ENCODE measurements at regions not wholly inside any gene's neighbourhood (a gene's known extent, or its start where the extent isn't known, plus 50 kb on each side); places are given as distances from the start of the nearest gene placed in this dataset.

DNA sequence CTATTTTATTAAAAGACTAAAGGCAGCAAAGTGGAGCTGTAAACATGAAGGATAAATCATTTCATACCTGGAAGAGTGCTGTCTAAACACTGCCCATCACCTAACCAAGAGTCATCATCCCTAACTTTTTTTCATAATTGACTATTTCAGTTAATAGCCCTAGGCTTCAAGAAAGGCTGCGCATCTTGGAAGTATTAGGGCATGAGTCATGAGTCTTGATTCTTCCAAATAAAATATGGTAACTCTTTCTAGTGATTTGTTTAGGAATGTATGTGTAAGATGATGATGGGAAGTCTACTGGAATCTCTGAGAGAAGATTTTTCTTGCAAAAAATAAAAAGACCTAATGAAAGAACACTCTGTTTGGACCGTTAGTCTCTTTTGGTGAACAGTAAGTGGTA is 207.7 kb upstream of the AHR start:
- CTCF ChIA-PET: no interaction called here
- DNase-seq (ENCODE audit: extremely low spot score): no peak
- no peak for TF ChIP-seq SP1 (IDR thresholded peaks at IDR 0.05)
- TF ChIP-seq ZNF384 (IDR thresholded peaks at IDR 0.05): no peak
- TF ChIP-seq LEF1 (IDR thresholded peaks at IDR 0.05; ENCODE audit: borderline replicate concordance): no peak
- no peak for TF ChIP-seq L3MBTL2 (conservative IDR thresholded peaks at IDR 0.05)
- no peak for TF ChIP-seq CTBP1 (IDR thresholded peaks at IDR 0.05; ENCODE audit: borderline replicate concordance)
- TF ChIP-seq ARNT (IDR thresholded peaks at IDR 0.05): no peak
- TF ChIP-seq PKNOX1 (IDR thresholded peaks at IDR 0.05): no peak
- no peak for TF ChIP-seq FOXK2 (IDR thresholded peaks at IDR 0.05)
- no peak for TF ChIP-seq SUZ12 (IDR thresholded peaks at IDR 0.05)
- TF ChIP-seq FOXM1 (IDR thresholded peaks at IDR 0.05; ENCODE audit: borderline replicate concordance): no peak
- TF ChIP-seq ELF4 (IDR thresholded peaks at IDR 0.05): no peak
- TF ChIP-seq HDGF (IDR thresholded peaks at IDR 0.05; ENCODE audit: borderline replicate concordance): no peak
- TF ChIP-seq FOXA1 (IDR thresholded peaks at IDR 0.05): no peak
- no peak for TF ChIP-seq BHLHE40 (IDR thresholded peaks at IDR 0.05; ENCODE audit: borderline replicate concordance)
- TF ChIP-seq NFRKB (IDR thresholded peaks at IDR 0.05): no peak
- no peak for TF ChIP-seq TARDBP (IDR thresholded peaks at IDR 0.05)
- POLR2A ChIA-PET: no interaction called here

DNA sequence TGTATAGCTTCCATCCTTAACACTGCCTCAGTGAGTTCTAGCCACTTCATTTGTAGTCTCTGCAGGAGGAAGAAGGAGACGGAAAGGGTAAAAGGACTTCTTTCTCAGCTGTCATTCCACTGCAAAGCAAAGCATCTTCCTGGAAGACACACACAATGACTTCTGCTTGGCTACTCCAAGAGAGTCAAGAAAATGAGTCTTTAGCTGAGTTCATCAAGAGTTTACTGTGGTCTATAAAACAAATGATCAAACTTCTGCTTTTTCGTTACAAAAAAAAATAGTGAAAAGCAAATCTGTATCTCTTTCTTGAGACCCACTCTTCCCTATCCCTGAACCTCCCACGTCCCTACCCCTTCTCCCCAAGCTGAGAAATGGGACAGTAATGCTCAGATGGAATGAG is 205.0 kb upstream of the AHR start:
- ChIA-PET CTCF (no interaction called here), POLR2A (no interaction called here)
- no peak for DNase-seq (ENCODE audit: extremely low spot score)
- no peak for TF ChIP-seq TARDBP (IDR thresholded peaks at IDR 0.05)
- TF ChIP-seq ZNF384 (IDR thresholded peaks at IDR 0.05): no peak

DNA sequence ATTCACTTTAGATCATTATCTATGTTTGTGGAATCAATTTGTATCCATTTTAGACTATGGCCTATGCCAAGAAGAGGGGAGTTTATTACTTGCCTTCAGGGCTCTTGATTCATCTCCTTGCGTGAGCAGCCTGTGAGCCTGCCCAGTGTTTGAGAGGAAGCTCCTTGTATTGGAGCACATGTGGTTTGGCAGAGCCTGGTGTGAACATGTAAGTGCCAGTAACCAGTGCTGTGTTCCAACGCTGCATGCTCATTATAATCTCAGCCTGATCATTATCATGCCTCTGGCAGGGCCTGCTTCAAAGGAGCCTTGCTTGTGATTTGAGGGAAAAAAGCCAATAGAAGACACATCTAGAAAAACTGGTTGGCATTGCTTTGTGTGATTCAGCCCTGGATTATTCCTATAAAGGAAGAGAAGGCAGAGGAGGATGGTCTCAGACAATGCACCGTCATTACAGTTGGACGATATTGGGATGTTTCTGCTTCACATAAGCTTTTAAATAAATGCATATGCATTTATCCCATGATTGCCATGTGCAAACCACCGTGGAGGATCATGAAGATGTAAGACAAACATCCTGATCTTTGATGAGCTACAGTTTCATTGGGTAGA is 203.4 kb upstream of the AHR start:
- no peak for DNase-seq (ENCODE audit: extremely low spot score)
- TF ChIP-seq SP1 (IDR thresholded peaks at IDR 0.05) (no peak), FOXA1 (IDR thresholded peaks at IDR 0.05) (no peak), PKNOX1 (IDR thresholded peaks at IDR 0.05) (no peak), FOXM1 (IDR thresholded peaks at IDR 0.05; ENCODE audit: borderline replicate concordance) (no peak), ZNF384 (IDR thresholded peaks at IDR 0.05) (no peak), NFRKB (IDR thresholded peaks at IDR 0.05) (no peak), ELF4 (IDR thresholded peaks at IDR 0.05) (no peak), HDGF (IDR thresholded peaks at IDR 0.05; ENCODE audit: borderline replicate concordance) (no peak), SUZ12 (IDR thresholded peaks at IDR 0.05) (no peak), BHLHE40 (IDR thresholded peaks at IDR 0.05; ENCODE audit: borderline replicate concordance) (no peak), FOXK2 (IDR thresholded peaks at IDR 0.05) (no peak), ARNT (IDR thresholded peaks at IDR 0.05) (no peak), LEF1 (IDR thresholded peaks at IDR 0.05; ENCODE audit: borderline replicate concordance) (no peak), L3MBTL2 (conservative IDR thresholded peaks at IDR 0.05) (no peak), CTBP1 (IDR thresholded peaks at IDR 0.05; ENCODE audit: borderline replicate concordance) (no peak), TARDBP (IDR thresholded peaks at IDR 0.05) (no peak)
- POLR2A ChIA-PET: no interaction called here
- CTCF ChIA-PET: no interaction called here

GRCh38 chr7:17095931-17096330 is 202.5 kb upstream of the AHR start:
- TF ChIP-seq FOXM1 (IDR thresholded peaks at IDR 0.05; ENCODE audit: borderline replicate concordance): no peak
- no peak for TF ChIP-seq BHLHE40 (IDR thresholded peaks at IDR 0.05; ENCODE audit: borderline replicate concordance)
- TF ChIP-seq CTBP1 (IDR thresholded peaks at IDR 0.05; ENCODE audit: borderline replicate concordance): no peak
- TF ChIP-seq ARNT (IDR thresholded peaks at IDR 0.05): no peak
- no peak for TF ChIP-seq NFRKB (IDR thresholded peaks at IDR 0.05)
- TF ChIP-seq ZNF384 (IDR thresholded peaks at IDR 0.05): no peak
- TF ChIP-seq LEF1 (IDR thresholded peaks at IDR 0.05; ENCODE audit: borderline replicate concordance): no peak
- no peak for TF ChIP-seq TARDBP (IDR thresholded peaks at IDR 0.05)
- no peak for TF ChIP-seq SUZ12 (IDR thresholded peaks at IDR 0.05)
- TF ChIP-seq FOXK2 (IDR thresholded peaks at IDR 0.05): no peak
- no peak for TF ChIP-seq HDGF (IDR thresholded peaks at IDR 0.05; ENCODE audit: borderline replicate concordance)
- no peak for TF ChIP-seq L3MBTL2 (conservative IDR thresholded peaks at IDR 0.05)
- no peak for TF ChIP-seq SP1 (IDR thresholded peaks at IDR 0.05)
- TF ChIP-seq ELF4 (IDR thresholded peaks at IDR 0.05): no peak
- TF ChIP-seq PKNOX1 (IDR thresholded peaks at IDR 0.05): no peak
- CTCF ChIA-PET: no interaction called here

GRCh38 chr7:17097668-17098297 is 200.7 kb upstream of the AHR start:
- no peak for DNase-seq (ENCODE audit: extremely low spot score)
- TF ChIP-seq SP1 (IDR thresholded peaks at IDR 0.05) (no peak), ARNT (IDR thresholded peaks at IDR 0.05) (no peak), FOXA1 (IDR thresholded peaks at IDR 0.05) (no peak), ZNF384 (IDR thresholded peaks at IDR 0.05) (no peak), PKNOX1 (IDR thresholded peaks at IDR 0.05) (no peak), L3MBTL2 (conservative IDR thresholded peaks at IDR 0.05) (no peak), NFRKB (IDR thresholded peaks at IDR 0.05) (no peak), FOXM1 (IDR thresholded peaks at IDR 0.05; ENCODE audit: borderline replicate concordance) (no peak), CTBP1 (IDR thresholded peaks at IDR 0.05; ENCODE audit: borderline replicate concordance) (no peak), LEF1 (IDR thresholded peaks at IDR 0.05; ENCODE audit: borderline replicate concordance) (no peak), HDGF (IDR thresholded peaks at IDR 0.05; ENCODE audit: borderline replicate concordance) (no peak), SUZ12 (IDR thresholded peaks at IDR 0.05) (no peak), TARDBP (IDR thresholded peaks at IDR 0.05) (no peak)
- ChIA-PET CTCF (no interaction called here), POLR2A (no interaction called here)

More at GRCh38 chr7:17095931-17096330, 202.5 kb upstream of the AHR start:
- no peak for DNase-seq (ENCODE audit: extremely low spot score)
- POLR2A ChIA-PET: no interaction called here
